ENCODE measurements at regions not wholly inside any gene's neighbourhood (a gene's known extent, or its start where the extent isn't known, plus 50 kb on each side); places are given as distances from the start of the nearest gene placed in this dataset.

DNA sequence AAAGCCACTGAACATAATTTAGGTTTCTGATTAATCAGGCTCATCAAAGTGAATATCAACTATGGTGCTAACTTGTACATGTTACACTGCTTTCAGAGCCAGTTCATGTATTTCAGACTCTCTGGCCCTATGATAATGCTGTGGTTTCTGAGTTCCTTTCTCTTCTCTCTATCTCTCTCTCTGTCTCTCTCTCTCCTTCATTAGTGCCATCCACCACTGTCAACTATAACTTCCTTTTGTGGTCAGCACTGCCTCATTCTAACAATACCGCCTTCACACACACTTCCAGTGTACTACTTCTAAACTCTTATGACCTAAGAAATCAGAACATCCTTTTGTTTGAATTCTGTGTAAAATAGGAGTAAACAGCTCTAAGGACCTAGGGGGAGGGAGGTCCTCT is 907.1 kb downstream of the RPA4 start:
- CTCF ChIA-PET, result no interaction called here
- dilution Hi-C loops (cut with MboI; ENCODE audit: extremely low pct_ligation_motif_present, low sequenced_read_pairs), result no loop called here

More for the DNA sequence above, 907.1 kb downstream of the RPA4 start:
- Histone ChIP-seq H3K4me3 (replicated peaks in 1 of 3; ENCODE audit: insufficient read depth in 1 of 3, low read depth in 1 of 3, low read length in 3 of 3) (no peak overlapping the region), H3K9me3 (replicated peaks; ENCODE audit: control insufficient read depth, insufficient read depth, low read length) (no peaks in the 10 kb centered on the region), H4K20me1 (replicated peaks; ENCODE audit: control insufficient read depth, extremely low read depth, insufficient read depth, low read length) (no peaks in the 10 kb centered on the region), H3K36me3 (ENCODE audit: control insufficient read depth in 2 of 2, extremely low read depth in 1 of 2, insufficient read depth in 2 of 2, low read length in 2 of 2) (no peaks in the 10 kb centered on the region), H3K4me1 (ENCODE audit: control insufficient read depth, extremely low read depth, insufficient read depth, low read length) (no peaks in the 10 kb centered on the region), H3K79me2 (ENCODE audit: control insufficient read depth, insufficient read depth, low read length) (no peaks in the 10 kb centered on the region), H3K9me1 (replicated peaks; ENCODE audit: control insufficient read depth, extremely low read depth, insufficient read depth, low read length) (no peaks in the 10 kb centered on the region), H3K27ac (ENCODE audit: insufficient read depth, low read depth, low read length) (no peak overlapping the region), H3K4me2 (ENCODE audit: insufficient read depth, low read length) (no peak overlapping the region), H2AFZ (ENCODE audit: low read depth, low read length) (no peak overlapping the region), H3K27me3 (ENCODE audit: control insufficient read depth in 2 of 2, insufficient read depth in 2 of 2, low read length in 2 of 2) (no peaks in the 10 kb centered on the region), H3K9ac (replicated peaks; ENCODE audit: extremely low read depth, insufficient read depth, low read length) (no peak overlapping the region)
- no peak for TF ChIP-seq EZH2 (IDR thresholded peaks at IDR 0.05; ENCODE audit: borderline replicate concordance, low read depth, low read length, severe bottlenecking)
- TF ChIP-seq FOS (IDR thresholded peaks at IDR 0.05; ENCODE audit: borderline replicate concordance, insufficient read depth, low read length), result no peak
- TF ChIP-seq, protein P1, sequence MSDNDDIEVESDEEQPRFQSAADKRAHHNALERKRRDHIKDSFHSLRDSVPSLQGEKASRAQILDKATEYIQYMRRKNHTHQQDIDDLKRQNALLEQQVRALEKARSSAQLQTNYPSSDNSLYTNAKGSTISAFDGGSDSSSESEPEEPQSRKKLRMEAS (IDR thresholded peaks at IDR 0.05; ENCODE audit: insufficient read depth, insufficient read length), result no peak
- no peak for TF ChIP-seq POLR2A (IDR thresholded peaks at IDR 0.05; ENCODE audit: low read depth, low read length)
- no peak for TF ChIP-seq MYC (IDR thresholded peaks at IDR 0.05; ENCODE audit: low read depth, low read length)
- no peak for TF ChIP-seq JUN (IDR thresholded peaks at IDR 0.05; ENCODE audit: borderline replicate concordance, insufficient read depth, insufficient read length, low read depth)
- TF ChIP-seq GATA2 (IDR thresholded peaks at IDR 0.05; ENCODE audit: insufficient read depth, insufficient read length, low read depth, low read length), result no peak
- TF ChIP-seq POLR2AphosphoS5 (IDR thresholded peaks at IDR 0.05; ENCODE audit: insufficient read depth, low read depth, low read length), result no peak
- TF ChIP-seq, protein P2, sequence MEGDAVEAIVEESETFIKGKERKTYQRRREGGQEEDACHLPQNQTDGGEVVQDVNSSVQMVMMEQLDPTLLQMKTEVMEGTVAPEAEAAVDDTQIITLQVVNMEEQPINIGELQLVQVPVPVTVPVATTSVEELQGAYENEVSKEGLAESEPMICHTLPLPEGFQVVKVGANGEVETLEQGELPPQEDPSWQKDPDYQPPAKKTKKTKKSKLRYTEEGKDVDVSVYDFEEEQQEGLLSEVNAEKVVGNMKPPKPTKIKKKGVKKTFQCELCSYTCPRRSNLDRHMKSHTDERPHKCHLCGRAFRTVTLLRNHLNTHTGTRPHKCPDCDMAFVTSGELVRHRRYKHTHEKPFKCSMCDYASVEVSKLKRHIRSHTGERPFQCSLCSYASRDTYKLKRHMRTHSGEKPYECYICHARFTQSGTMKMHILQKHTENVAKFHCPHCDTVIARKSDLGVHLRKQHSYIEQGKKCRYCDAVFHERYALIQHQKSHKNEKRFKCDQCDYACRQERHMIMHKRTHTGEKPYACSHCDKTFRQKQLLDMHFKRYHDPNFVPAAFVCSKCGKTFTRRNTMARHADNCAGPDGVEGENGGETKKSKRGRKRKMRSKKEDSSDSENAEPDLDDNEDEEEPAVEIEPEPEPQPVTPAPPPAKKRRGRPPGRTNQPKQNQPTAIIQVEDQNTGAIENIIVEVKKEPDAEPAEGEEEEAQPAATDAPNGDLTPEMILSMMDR (IDR thresholded peaks at IDR 0.05; ENCODE audit: extremely low read depth in 1 of 2, insufficient read depth in 1 of 2, low read depth in 1 of 2, low read length in 2 of 2), result no peak
- no peak for DNase-seq (ENCODE audit: low read depth, low spot score)
- no peak for FAIRE-seq
- POLR2A ChIA-PET, result no interaction called here
- BruUV-seq (replicated peaks), result no TSS peak
- intact Hi-C loops (cut with micrococcal nuclease), result no loop called here
